GM23248 (cell line): ENCODE measurements at regions not wholly inside any gene's neighbourhood (a gene's known extent, or its start where the extent isn't known, plus 50 kb on each side); places are given as distances from the start of the nearest gene placed in this dataset.
"Not testable (repeated sequence)": the region's sequence is repeated elsewhere in the genome, so short reads cannot be mapped to it uniquely, and the experiment has no call there.

Experiments used
- DNase-seq: peaks from one replicate; pipeline ENCODE4 v3.0.0-alpha.2; 2015
- H2AFZ ChIP-seq: fragments of 200-600 bp; sonication (generic); 2 replicates; pipeline ENCODE4 v1.6.1; 2016; ENCODE audit warnings: antibody characterized with exemption
- H3F3A ChIP-seq: fragments of 200-600 bp; sonication (generic); 2 replicates; pipeline ENCODE4 v1.6.1; 2016; ENCODE audit warnings: mild to moderate bottlenecking, antibody characterized with exemption, mixed run types; ENCODE audit not compliant: insufficient read depth
- H3K27ac ChIP-seq: fragments of 200-600 bp; sonication (generic); 2 replicates; pipeline ENCODE4 v1.5.1; 2016; ENCODE audit warnings: mild to moderate bottlenecking
- H3K27me3 ChIP-seq: fragments of 200-600 bp; sonication (generic); replicated peaks from 2 replicates; pipeline ENCODE4 v1.6.1; 2016; ENCODE audit warnings: mild to moderate bottlenecking; ENCODE audit not compliant: insufficient read depth
- H3K36me3 ChIP-seq: fragments of 200-600 bp; sonication (generic); 2 replicates; pipeline ENCODE4 v1.6.1; 2016; ENCODE audit warnings: low read depth, mild to moderate bottlenecking
- H3K4me1 ChIP-seq: fragments of 200-600 bp; sonication (generic); 2 replicates; pipeline ENCODE4 v1.6.1; 2016; ENCODE audit warnings: mild to moderate bottlenecking; ENCODE audit not compliant: insufficient read depth
- H3K4me2 ChIP-seq: fragments of 200-600 bp; sonication (generic); one replicate; pipeline ENCODE4 v1.6.1; 2016; ENCODE audit warnings: mild to moderate bottlenecking; ENCODE audit not compliant: unreplicated experiment
- H3K4me3 ChIP-seq: fragments of 200-600 bp; sonication (generic); 2 replicates; pipeline ENCODE4 v1.5.1; 2016; ENCODE audit warnings: mild to moderate bottlenecking
- H3K79me2 ChIP-seq: fragments of 200-600 bp; sonication (generic); 2 replicates; pipeline ENCODE4 v1.6.1; 2016; ENCODE audit warnings: mild to moderate bottlenecking; ENCODE audit not compliant: insufficient read depth
- H3K9ac ChIP-seq: fragments of 200-600 bp; sonication (generic); 2 replicates; pipeline ENCODE4 v1.6.1; 2016; ENCODE audit warnings: mild to moderate bottlenecking
- H3K9me2 ChIP-seq: fragments of 200-600 bp; sonication (generic); 2 replicates; pipeline ENCODE4 v1.6.1; 2016; ENCODE audit warnings: mixed run types, mild to moderate bottlenecking, moderate library complexity; ENCODE audit not compliant: insufficient read depth
- H3K9me3 ChIP-seq: fragments of 200-600 bp; sonication (generic); one replicate; pipeline ENCODE4 v1.6.1; 2017; ENCODE audit warnings: low read depth
- H4K20me1 ChIP-seq: fragments of 200-600 bp; sonication (generic); 2 replicates; pipeline ENCODE4 v1.6.0; 2016; ENCODE audit not compliant: insufficient read depth
- EZH2 ChIP-seq: fragments of 200-600 bp; sonication (generic); IDR thresholded peaks from 2 replicates; pipeline ENCODE4 v1.6.1; 2018; ENCODE audit warnings: antibody characterized with exemption, mild to moderate bottlenecking; ENCODE audit not compliant: insufficient read depth, poor library complexity, severe bottlenecking
- EZH2phosphoT487 ChIP-seq: fragments of 200-600 bp; sonication (generic); IDR thresholded peaks from 2 replicates; pipeline ENCODE4 v1.6.1; 2018; ENCODE audit warnings: antibody characterized with exemption, moderate library complexity, mild to moderate bottlenecking, low read depth; ENCODE audit not compliant: insufficient read depth
- WGBS, 2 experiments: methylation state at CpG; one replicate each; pipeline ENCODE4 v1.1.6; 2015 to 2017; ENCODE audit warnings: low lambda C conversion rate in 2 of 2, low coverage in 1 of 2; ENCODE audit errors: missing lambda C conversion rate in 2 of 2; 5-methylcytosine and 5-hydroxymethylcytosine counted together
- in situ Hi-C: fragments of 300-500 bp; cut with MboI; formaldehyde crosslinking; loops from 2 replicates; pipeline ENCODE4 v1.15.0; 2020

- Histone ChIP-seq H3K9me2 (no peaks in the 10 kb centered on the region), H3K4me1 (no peaks in the 10 kb centered on the region), H2AFZ (no peak overlapping the region), H3K79me2 (no peaks in the 10 kb centered on the region), H3K27ac (no peak overlapping the region), H3K4me2 (no peak overlapping the region), H3K4me3 (no peak overlapping the region), H3K9ac (no peak overlapping the region), H3K36me3 (no peaks in the 10 kb centered on the region), H3K9me3 (no peaks in the 10 kb centered on the region), H4K20me1 (no peaks in the 10 kb centered on the region), H3K27me3 (no peaks in the 10 kb centered on the region), H3F3A (no peaks in the 10 kb centered on the region)
- in situ Hi-C loops: no loop called here
- TF ChIP-seq EZH2 (no peak), EZH2phosphoT487 (no peak)
- no peak for DNase-seq
Measured at GRCh38 chrX:34338046-34338445, 205.9 kb upstream of the FAM47A start.

GRCh38 chrX:34335376-34335775, 203.3 kb upstream of the FAM47A start:
- in situ Hi-C loops, H3K9me3 ChIP-seq, H4K20me1 ChIP-seq, H3K36me3 ChIP-seq, H3K79me2 ChIP-seq, H3K27me3 ChIP-seq, H3K4me2 ChIP-seq, H3K4me1 ChIP-seq, H3K27ac ChIP-seq, H3F3A ChIP-seq, H3K9ac ChIP-seq, H3K4me3 ChIP-seq, DNase-seq, H3K9me2 ChIP-seq, H2AFZ ChIP-seq: not testable (repeated sequence)
- WGBS, 2 experiments: 13 to 17% methylated on average over 2 of the region's 2 CpGs

- no peak overlapping the region for H3K27ac ChIP-seq
- no peaks in the 10 kb centered on the region for H3K36me3 ChIP-seq
- peak; percentile 0 for DNase-seq
- H3K9me3 ChIP-seq: no peaks in the 10 kb centered on the region
- H2AFZ ChIP-seq: no peak overlapping the region
- 31 to 36% methylated on average over 2 of the region's 2 CpGs for WGBS, 2 experiments
- no peaks in the 10 kb centered on the region for H4K20me1 ChIP-seq
- no peak overlapping the region for H3K9ac ChIP-seq
- TF ChIP-seq EZH2phosphoT487: no peak
- TF ChIP-seq EZH2: no peak
- no peaks in the 10 kb centered on the region for H3K27me3 ChIP-seq
- H3K9me2 ChIP-seq: no peaks in the 10 kb centered on the region
- in situ Hi-C loops: no loop called here
- H3K4me2 ChIP-seq: no peak overlapping the region
- no peaks in the 10 kb centered on the region for H3K79me2 ChIP-seq
- H3K4me1 ChIP-seq: no peaks in the 10 kb centered on the region
- no peaks in the 10 kb centered on the region for H3F3A ChIP-seq
- H3K4me3 ChIP-seq: no peak overlapping the region
Measured at GRCh38 chrX:34332334-34332733, 200.2 kb upstream of the FAM47A start.

GRCh38 chrX:34325460-34325859, 193.3 kb upstream of the FAM47A start:
- H3K27me3 ChIP-seq: no peaks in the 10 kb centered on the region
- H2AFZ ChIP-seq: no peak overlapping the region
- in situ Hi-C loops: no loop called here
- H3K4me3 ChIP-seq: no peak overlapping the region
- H3K4me2 ChIP-seq: no peak overlapping the region
- H3K79me2 ChIP-seq: no peaks in the 10 kb centered on the region
- WGBS, 2 experiments: 0 to 2% methylated on average over 2 of the region's 2 CpGs
- DNase-seq: no peak
- no peaks in the 10 kb centered on the region for H3K4me1 ChIP-seq
- H4K20me1 ChIP-seq: no peaks in the 10 kb centered on the region
- TF ChIP-seq EZH2 (no peak), EZH2phosphoT487 (no peak)
- H3K9ac ChIP-seq: no peak overlapping the region
- H3K9me2 ChIP-seq: no peaks in the 10 kb centered on the region
- no peaks in the 10 kb centered on the region for H3K9me3 ChIP-seq
- H3K27ac ChIP-seq: no peak overlapping the region
- H3K36me3 ChIP-seq: no peaks in the 10 kb centered on the region
- H3F3A ChIP-seq: no peaks in the 10 kb centered on the region

- H3K9ac ChIP-seq, H3K4me1 ChIP-seq, H3F3A ChIP-seq, H3K9me3 ChIP-seq, H3K4me3 ChIP-seq, H3K4me2 ChIP-seq, H2AFZ ChIP-seq, in situ Hi-C loops, H3K27me3 ChIP-seq, H4K20me1 ChIP-seq, DNase-seq, H3K79me2 ChIP-seq, H3K36me3 ChIP-seq, H3K27ac ChIP-seq, H3K9me2 ChIP-seq: not testable (repeated sequence)
- WGBS, 2 experiments: 55% methylated on average over 10 to 16 of the region's 16 CpGs
Measured at GRCh38 chrX:34320424-34320823, 188.3 kb upstream of the FAM47A start.
